H1 (cell line): ENCODE measurements at regions not wholly inside any gene's neighbourhood (a gene's known extent, or its start where the extent isn't known, plus 50 kb on each side); places are given as distances from the start of the nearest gene placed in this dataset.

Source experiments
- CTCF ChIA-PET: fragments of 300-600 bp; sonication (Branson Sonifier 250); formaldehyde crosslinking; loops from one replicate; lab custom pipeline; 2021; ENCODE audit not compliant: partially characterized antibody; lab: Charles Lee
- POLR2A ChIA-PET: fragments of 300-600 bp; sonication (Branson Sonifier 250); formaldehyde crosslinking; loops from one replicate; lab custom pipeline; 2021; ENCODE audit warnings: inconsistent platforms; ENCODE audit not compliant: partially characterized antibody; lab: Charles Lee
- DNase-seq, 2 experiments: peaks; one replicate each; pipeline versions ENCODE4 v3.0.0 to v3.0.0-alpha.2; 2010 to 2022; ENCODE audit warnings: low spot score in 2 of 2, low read depth in 1 of 2, mixed read lengths in 1 of 2
- FAIRE-seq: peaks from 2 replicates; lab custom pipeline; 2011; peaks lifted over from hg19 to GRCh38; lab: Jason Lieb, UNC
- H2AFZ ChIP-seq: 2 replicates; pipeline ENCODE4 v1.8.1; 2012; ENCODE audit warnings: low read length, inconsistent platforms
- H2AK5ac ChIP-seq: 2 replicates; pipeline ENCODE4 v1.6.1; 2013; ENCODE audit warnings: low read depth, low read length
- H2BK120ac ChIP-seq: replicated peaks from 2 replicates; pipeline ENCODE3; 2013; ENCODE audit warnings: low read depth, low read length, inconsistent platforms
- H2BK12ac ChIP-seq: 2 replicates; pipeline ENCODE4 v1.6.1; 2013; ENCODE audit warnings: low read depth, low read length
- H2BK15ac ChIP-seq: 2 replicates; pipeline ENCODE4 v1.6.1; 2013; ENCODE audit warnings: low read length
- H2BK20ac ChIP-seq: 2 replicates; pipeline ENCODE4 v1.6.1; 2013; ENCODE audit warnings: low read length
- H2BK5ac ChIP-seq: 2 replicates; pipeline ENCODE4 v1.6.1; 2013; ENCODE audit warnings: low read depth, low read length
- H3K14ac ChIP-seq: 2 replicates; pipeline ENCODE4 v1.6.1; 2013; ENCODE audit warnings: inconsistent platforms; ENCODE audit not compliant: insufficient read length
- H3K18ac ChIP-seq: 2 replicates; pipeline ENCODE4 v1.6.1; 2013; ENCODE audit warnings: low read length; ENCODE audit errors: extremely low read depth
- H3K23ac ChIP-seq: 2 replicates; pipeline ENCODE4 v1.6.1; 2013; ENCODE audit warnings: inconsistent platforms; ENCODE audit not compliant: insufficient read length
- H3K23me2 ChIP-seq: 2 replicates; pipeline ENCODE4 v1.6.1; 2013; ENCODE audit warnings: low read depth, low read length
- H3K27ac ChIP-seq: 2 replicates; pipeline ENCODE4 v1.6.1; 2011; ENCODE audit warnings: low read depth, low read length, inconsistent platforms
- H3K27me3 ChIP-seq, 4 experiments: replicated peaks in 1 of 4; 1 replicate in 1 of 4; 2 replicates in 3 of 4; pipeline versions ENCODE4 v1.6.1 to v1.8.1; 2011 to 2013; ENCODE audit warnings: low read length in 3 of 4, mild to moderate bottlenecking in 3 of 4, inconsistent platforms in 2 of 4, mixed read lengths in 2 of 4, moderate library complexity in 1 of 4; ENCODE audit not compliant: control insufficient read depth in 3 of 4, insufficient read depth in 3 of 4; ENCODE audit errors: extremely low read depth in 1 of 4
- H3K36me3 ChIP-seq, 4 experiments: 2 replicates each; pipeline versions ENCODE4 v1.6.1 to v1.8.1; 2011 to 2013; ENCODE audit warnings: mild to moderate bottlenecking in 4 of 4, low read length in 3 of 4, moderate library complexity in 2 of 4, control low read depth in 1 of 4, inconsistent platforms in 1 of 4; ENCODE audit not compliant: insufficient read depth in 4 of 4, control insufficient read depth in 2 of 4
- H3K4ac ChIP-seq: replicated peaks from 2 replicates; pipeline ENCODE3; 2013; ENCODE audit warnings: low read length, low read depth, mixed read lengths, inconsistent platforms; ENCODE audit not compliant: insufficient read length
- H3K4me1 ChIP-seq, 4 experiments: replicated peaks in 1 of 4; 1 replicate in 1 of 4; 2 replicates in 3 of 4; pipeline versions ENCODE4 v1.6.1 to v1.8.1; 2011 to 2013; ENCODE audit warnings: low read length in 3 of 4, inconsistent platforms in 2 of 4, mixed read lengths in 1 of 4; ENCODE audit not compliant: insufficient read depth in 4 of 4, control insufficient read depth in 3 of 4
- H3K4me2 ChIP-seq, 2 experiments: 2 replicates each; pipeline versions ENCODE4 v1.6.1 to v1.8.1; 2011 to 2013; ENCODE audit warnings: low read depth in 2 of 2, low read length in 2 of 2, control low read depth in 1 of 2, inconsistent platforms in 1 of 2, mild to moderate bottlenecking in 1 of 2; ENCODE audit not compliant: insufficient read depth in 1 of 2
- H3K4me3 ChIP-seq, 4 experiments: fragments of 200-600, 300-600 bp in 1 of 4; sonication (generic), shearing (Covaris generic), sonication (Bioruptor Twin) in 1 of 4; 2 replicates each; pipeline versions ENCODE4 v1.5.1 to v1.8.1; 2011 to 2016; ENCODE audit warnings: low read length in 4 of 4, low read depth in 3 of 4, control low read depth in 2 of 4, inconsistent platforms in 2 of 4, mild to moderate bottlenecking in 2 of 4, mixed read lengths in 1 of 4, moderate library complexity in 1 of 4; ENCODE audit not compliant: insufficient read depth in 2 of 4; ENCODE audit errors: extremely low read depth in 1 of 4
- H3K56ac ChIP-seq: replicated peaks from 2 replicates; pipeline ENCODE3; 2013; ENCODE audit warnings: low read depth, mild to moderate bottlenecking, mixed read lengths, low read length, inconsistent platforms; ENCODE audit not compliant: insufficient read length
- H3K79me1 ChIP-seq: 2 replicates; pipeline ENCODE4 v1.6.1; 2013; ENCODE audit warnings: low read depth, low read length, control low read depth
- H3K79me2 ChIP-seq, 2 experiments: 2 replicates each; pipeline versions ENCODE4 v1.6.1 to v1.8.1; 2012 to 2013; ENCODE audit warnings: low read length in 2 of 2, mild to moderate bottlenecking in 2 of 2, inconsistent platforms in 1 of 2; ENCODE audit not compliant: insufficient read depth in 2 of 2, control insufficient read depth in 1 of 2
- H3K9ac ChIP-seq, 4 experiments: replicated peaks in 1 of 4; 1 replicate in 1 of 4; 2 replicates in 3 of 4; pipeline versions ENCODE4 v1.6.1 to v1.8.1; 2011 to 2013; ENCODE audit warnings: low read depth in 3 of 4, low read length in 3 of 4, control low read depth in 2 of 4, mild to moderate bottlenecking in 2 of 4, moderate library complexity in 2 of 4, inconsistent platforms in 1 of 4; ENCODE audit errors: extremely low read depth in 1 of 4
- H3K9me3 ChIP-seq, 2 experiments: 2 replicates each; pipeline versions ENCODE4 v1.6.1 to v1.8.1; 2012 to 2013; ENCODE audit warnings: mild to moderate bottlenecking in 2 of 2, moderate library complexity in 2 of 2, control low read depth in 1 of 2, inconsistent platforms in 1 of 2, low read depth in 1 of 2, low read length in 1 of 2, mixed read lengths in 1 of 2; ENCODE audit not compliant: insufficient read depth in 2 of 2
- H4K20me1 ChIP-seq, 2 experiments: replicated peaks in 1 of 2; 2 replicates each; pipeline versions ENCODE3 to v1.8.1; 2011 to 2013; ENCODE audit warnings: inconsistent platforms in 2 of 2, low read length in 2 of 2, mild to moderate bottlenecking in 1 of 2; ENCODE audit not compliant: insufficient read depth in 2 of 2, control insufficient read depth in 1 of 2
- H4K5ac ChIP-seq: 2 replicates; pipeline ENCODE4 v1.6.1; 2013; ENCODE audit warnings: low read length, low read depth, mixed read lengths, inconsistent platforms; ENCODE audit not compliant: insufficient read length
- H4K8ac ChIP-seq: 2 replicates; pipeline ENCODE4 v1.8.0; 2013; ENCODE audit warnings: mild to moderate bottlenecking, moderate library complexity, low read length, inconsistent platforms; ENCODE audit not compliant: insufficient read depth; ENCODE audit errors: extremely low read depth
- H4K91ac ChIP-seq: replicated peaks from 2 replicates; pipeline ENCODE3; 2013; ENCODE audit warnings: low read length, mixed read lengths, inconsistent platforms; ENCODE audit not compliant: insufficient read length
- JUN ChIP-seq: IDR thresholded peaks from 2 replicates; pipeline ENCODE4 v1.6.1; 2011; ENCODE audit warnings: low read depth, mild to moderate bottlenecking, improper control_type of control experiment, low read length
- SP1 ChIP-seq: IDR thresholded peaks from 2 replicates; pipeline ENCODE4 v1.6.1; 2011; ENCODE audit warnings: low read depth, low read length
- YY1 ChIP-seq: IDR thresholded peaks from 2 replicates; pipeline ENCODE4 v1.6.1; 2011; ENCODE audit warnings: low read depth, mild to moderate bottlenecking, low read length
- WGBS, 2 experiments: shearing (Covaris generic) in 1 of 2; methylation state at CpG; one replicate each; pipeline versions ENCODE4 v1.1.6 to v1.1.7; 2013 to 2015; ENCODE audit warnings: low lambda C conversion rate in 2 of 2, mixed read lengths in 2 of 2, inconsistent platforms in 1 of 2, low coverage in 1 of 2, missing lambda C conversion rate in 1 of 2; ENCODE audit not compliant: insufficient replicate concordance in 2 of 2, insufficient coverage in 1 of 2, insufficient read length in 1 of 2; ENCODE audit errors: extremely low coverage in 1 of 2, missing lambda C conversion rate in 1 of 2; 5-methylcytosine and 5-hydroxymethylcytosine counted together

DNA sequence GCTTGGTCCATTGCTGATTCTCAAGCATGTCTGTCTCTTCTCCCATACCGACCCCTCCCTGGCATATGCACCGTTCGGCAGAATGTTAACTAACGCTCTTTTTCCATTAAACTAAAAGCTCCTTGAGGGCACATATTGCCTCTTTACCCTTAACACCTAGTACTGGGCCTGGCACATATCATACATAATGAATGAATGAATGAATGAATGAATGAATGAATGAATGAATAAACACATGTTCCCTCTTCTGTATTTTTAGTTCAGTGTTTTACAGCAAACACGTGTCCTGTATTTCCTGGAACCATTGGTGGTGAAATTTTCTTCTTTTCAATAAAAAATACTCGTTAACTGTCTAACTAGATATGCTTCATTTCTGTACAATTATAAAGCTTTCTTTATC, 174.4 kb upstream of the DTNBP1 start:
- 93% methylated on average over 6 of the region's 6 CpGs; no CpG with 5 or more reads in 1 of the 2 experiments for WGBS, 2 experiments
- Histone ChIP-seq H4K91ac (no peak overlapping the region), H3K14ac (no peak overlapping the region), H3K4me3 (no peak overlapping the region), H2BK120ac (no peak overlapping the region), H3K36me3 (no peaks in the 10 kb centered on the region), H2AK5ac (no peak overlapping the region), H3K27me3 (no peaks in the 10 kb centered on the region), H2BK20ac (no peak overlapping the region), H2BK5ac (no peak overlapping the region), H2BK12ac (no peak overlapping the region), H3K23me2 (no peaks in the 10 kb centered on the region), H2AFZ (no peak overlapping the region), H4K8ac (no peak overlapping the region), H3K4me2 (no peak overlapping the region), H2BK15ac (no peak overlapping the region), H3K18ac (no peak overlapping the region), H3K4me1 (peaks cover 0 to 4% (median 0%) of the 10 kb centered on the region in 4 experiments; a peak in 1 of 7 replicates), H3K9ac (no peak overlapping the region), H4K20me1 (no peaks in the 10 kb centered on the region), H3K27ac (no peak overlapping the region), H3K79me2 (no peaks in the 10 kb centered on the region), H3K9me3 (no peaks in the 10 kb centered on the region), H3K56ac (no peak overlapping the region), H3K23ac (no peak overlapping the region), H4K5ac (no peak overlapping the region), H3K79me1 (no peaks in the 10 kb centered on the region), H3K4ac (no peak overlapping the region)
- FAIRE-seq = no peak
- CTCF ChIA-PET = interaction anchor here (0.8 to 0.9 kb wide), 3 partner anchors 13 to 83 kb away, joined by 3 to 4 read pairs (median 3); no protein-coding TSS in a partner anchor
- no peak for TF ChIP-seq JUN
- TF ChIP-seq SP1 = no peak
- TF ChIP-seq YY1 = no peak
- POLR2A ChIA-PET = no interaction called here
- no peak for DNase-seq
